Natural killer cell (primary cell): ENCODE measurements at regions not wholly inside any gene's neighbourhood (a gene's known extent, or its start where the extent isn't known, plus 50 kb on each side); places are given as distances from the start of the nearest gene placed in this dataset.

Experiments used
- ATAC-seq, 3 donors: fragments of 150-1000 bp in 2 of 3; fragments of 200-7000 bp in 1 of 3; cut with Tn5 transposase; 1 replicate in 1 of 3; 2 replicates in 2 of 3; pipeline ENCODE4 v1.10.0; 2021; ENCODE audit warnings: mild to moderate bottlenecking in 2 of 3, moderate library complexity in 2 of 3
- DNase-seq, 2 donors: peaks; one replicate each; pipeline versions ENCODE4 v3.0.0 to v3.0.0-alpha.2; 2013 to 2021; ENCODE audit warnings: mixed read lengths in 1 of 2
- H3K27ac ChIP-seq: one replicate; pipeline ENCODE4 v1.5.1; 2013; ENCODE audit warnings: mild to moderate bottlenecking, low read length
- H3K27me3 ChIP-seq: one replicate; pipeline ENCODE4 v1.6.1; 2013; ENCODE audit warnings: low read length; ENCODE audit not compliant: control insufficient read depth, insufficient read depth
- H3K36me3 ChIP-seq: one replicate; pipeline ENCODE4 v1.6.1; 2013; ENCODE audit warnings: low read length; ENCODE audit not compliant: control insufficient read depth, insufficient read depth
- H3K4me1 ChIP-seq: one replicate; pipeline ENCODE4 v1.6.1; 2013; ENCODE audit warnings: low read length; ENCODE audit not compliant: control insufficient read depth, insufficient read depth
- H3K4me3 ChIP-seq: one replicate; pipeline ENCODE4 v1.5.1; 2013; ENCODE audit warnings: low read length
- H3K9me3 ChIP-seq: one replicate; pipeline ENCODE4 v1.6.1; 2013; ENCODE audit warnings: low read length; ENCODE audit not compliant: control insufficient read depth, insufficient read depth
- H3K27ac Mint-ChIP-seq, 2 donors: one replicate each; pipeline ENCODE4 v1.8.0; 2022; ENCODE audit warnings: mild to moderate bottlenecking in 2 of 2, mixed read lengths in 2 of 2, moderate library complexity in 1 of 2
- H3K27me3 Mint-ChIP-seq, 2 donors: one replicate each; pipeline ENCODE4 v1.8.0; 2022; ENCODE audit warnings: low read depth in 2 of 2, mixed read lengths in 2 of 2
- H3K36me3 Mint-ChIP-seq: one replicate; pipeline ENCODE4 v1.8.0; 2022; ENCODE audit warnings: mixed read lengths
- H3K4me1 Mint-ChIP-seq, 2 donors: one replicate each; pipeline ENCODE4 v1.8.0; 2022; ENCODE audit warnings: mixed read lengths in 2 of 2
- H3K4me3 Mint-ChIP-seq: one replicate; pipeline ENCODE4 v1.8.0; 2022; ENCODE audit warnings: mild to moderate bottlenecking, moderate library complexity, mixed read lengths
- H3K9me3 Mint-ChIP-seq, 2 donors: one replicate each; pipeline ENCODE4 v1.8.0; 2022; ENCODE audit warnings: mixed read lengths in 2 of 2
- CTCF ChIP-seq: fragments of 200-600 bp; IDR thresholded peaks from one replicate; pipeline ENCODE4 v1.8.0; 2022; ENCODE audit warnings: antibody characterized with exemption
- WGBS: methylation state at CpG from one replicate; pipeline ENCODE4 v1.1.7; 2013; ENCODE audit warnings: missing lambda C conversion rate; ENCODE audit not compliant: insufficient coverage; 5-methylcytosine and 5-hydroxymethylcytosine counted together
- intact Hi-C: fragments of 100-400 bp; cut with micrococcal nuclease; formaldehyde crosslinking; loops from one replicate; pipeline ENCODE4 v1.14.2; 2022

GRCh38 chr6:100283285-100283684 lies 181.4 kb downstream of the SIM1 start:
- no peaks in the 10 kb centered on the region for H3K4me1 ChIP-seq
- no peaks in the 10 kb centered on the region for H3K27me3 Mint-ChIP-seq
- no peak overlapping the region for H3K4me3 ChIP-seq
- H3K27ac ChIP-seq, result no peak overlapping the region
- no peaks in the 10 kb centered on the region for H3K9me3 ChIP-seq
- no peak for TF ChIP-seq CTCF
- no peak overlapping the region for H3K4me3 Mint-ChIP-seq
- H3K36me3 Mint-ChIP-seq, result no peaks in the 10 kb centered on the region
- H3K27me3 ChIP-seq, result peaks cover 7% of the 10 kb centered on the region
- ATAC-seq (no peak), DNase-seq (no peak)
- H3K4me1 Mint-ChIP-seq, result no peaks in the 10 kb centered on the region
- no peak overlapping the region for H3K27ac Mint-ChIP-seq
- no peaks in the 10 kb centered on the region for H3K36me3 ChIP-seq
- intact Hi-C loops, result no loop called here
- no peaks in the 10 kb centered on the region for H3K9me3 Mint-ChIP-seq

GRCh38 chr6:100281471-100281901 lies 183.2 kb downstream of the SIM1 start:
- no peak overlapping the region for H3K4me3 Mint-ChIP-seq
- no peaks in the 10 kb centered on the region for H3K4me1 Mint-ChIP-seq
- no peaks in the 10 kb centered on the region for H3K36me3 Mint-ChIP-seq
- peaks cover 2% of the 10 kb centered on the region for H3K27me3 ChIP-seq
- intact Hi-C loops, result no loop called here
- H3K36me3 ChIP-seq, result no peaks in the 10 kb centered on the region
- H3K9me3 ChIP-seq, result no peaks in the 10 kb centered on the region
- no peaks in the 10 kb centered on the region for H3K4me1 ChIP-seq
- H3K27ac Mint-ChIP-seq, result no peak overlapping the region
- H3K27me3 Mint-ChIP-seq, result no peaks in the 10 kb centered on the region
- ATAC-seq (no peak), DNase-seq (no peak)
- no peaks in the 10 kb centered on the region for H3K9me3 Mint-ChIP-seq
- H3K27ac ChIP-seq, result no peak overlapping the region
- H3K4me3 ChIP-seq, result no peak overlapping the region
- 17% methylated on average over 17 of the region's 17 CpGs for WGBS
- TF ChIP-seq CTCF, result no peak

GRCh38 chr6:100276311-100277057 lies 188.2 kb downstream of the SIM1 start:
- no peaks in the 10 kb centered on the region for H3K27me3 Mint-ChIP-seq
- 82% methylated on average over 2 of the region's 3 CpGs for WGBS
- H3K27ac ChIP-seq, result no peak overlapping the region
- H3K36me3 ChIP-seq, result no peaks in the 10 kb centered on the region
- no peak overlapping the region for H3K4me3 Mint-ChIP-seq
- intact Hi-C loops, result no loop called here
- no peak for TF ChIP-seq CTCF
- no peaks in the 10 kb centered on the region for H3K4me1 ChIP-seq
- H3K36me3 Mint-ChIP-seq, result no peaks in the 10 kb centered on the region
- H3K4me1 Mint-ChIP-seq, result no peaks in the 10 kb centered on the region
- H3K4me3 ChIP-seq, result no peak overlapping the region
- DNase-seq (no peak), ATAC-seq (no peak)
- no peaks in the 10 kb centered on the region for H3K9me3 Mint-ChIP-seq
- H3K27ac Mint-ChIP-seq, result no peak overlapping the region
- no peaks in the 10 kb centered on the region for H3K9me3 ChIP-seq
- no peaks in the 10 kb centered on the region for H3K27me3 ChIP-seq

GRCh38 chr6:100274147-100274546 lies 190.6 kb downstream of the SIM1 start:
- Histone ChIP-seq H3K9me3 (no peaks in the 10 kb centered on the region), H3K36me3 (no peaks in the 10 kb centered on the region), H3K27ac (no peak overlapping the region), H3K4me1 (no peaks in the 10 kb centered on the region), H3K27me3 (no peaks in the 10 kb centered on the region), H3K4me3 (no peak overlapping the region)
- ATAC-seq (no peak), DNase-seq (no peak)
- Mint-ChIP-seq H3K4me1 (no peaks in the 10 kb centered on the region), H3K4me3 (no peak overlapping the region), H3K27me3 (no peaks in the 10 kb centered on the region), H3K9me3 (no peaks in the 10 kb centered on the region), H3K27ac (no peak overlapping the region), H3K36me3 (no peaks in the 10 kb centered on the region)
- intact Hi-C loops, result no loop called here
- TF ChIP-seq CTCF, result no peak
- no CpG with 5 or more reads among the region's 1 CpG for WGBS
